ENCODE measurements at regions not wholly inside any gene's neighbourhood (a gene's known extent, or its start where the extent isn't known, plus 50 kb on each side); places are given as distances from the start of the nearest gene placed in this dataset.
A peak's percentile ranks its signal among the peaks of the same experiment; 100 is the strongest.
"Not testable (repeated sequence)": the region's sequence is repeated elsewhere in the genome, so short reads cannot be mapped to it uniquely, and the experiment has no call there.

DNA sequence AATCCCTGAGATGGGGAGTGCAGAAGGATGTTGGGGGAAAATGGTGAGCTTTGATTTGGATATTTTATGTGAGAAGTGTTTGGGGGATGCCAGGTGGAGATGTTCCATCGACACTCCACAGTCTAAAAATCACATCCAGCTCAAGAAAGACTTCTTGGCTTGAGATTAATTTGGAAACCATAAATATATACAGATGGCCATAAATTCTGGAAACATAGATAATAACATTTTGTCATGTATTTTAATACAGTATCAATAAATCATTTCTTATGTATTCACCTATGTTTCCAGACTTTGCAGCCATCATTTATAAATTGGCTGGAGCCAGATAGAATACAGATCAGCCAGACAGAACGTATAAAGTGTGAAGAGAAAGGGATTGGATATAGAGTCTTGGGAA lies 245.5 kb upstream of the DDHD1 start:
- no peak for DNase-seq (ENCODE audit: low read depth)

DNA sequence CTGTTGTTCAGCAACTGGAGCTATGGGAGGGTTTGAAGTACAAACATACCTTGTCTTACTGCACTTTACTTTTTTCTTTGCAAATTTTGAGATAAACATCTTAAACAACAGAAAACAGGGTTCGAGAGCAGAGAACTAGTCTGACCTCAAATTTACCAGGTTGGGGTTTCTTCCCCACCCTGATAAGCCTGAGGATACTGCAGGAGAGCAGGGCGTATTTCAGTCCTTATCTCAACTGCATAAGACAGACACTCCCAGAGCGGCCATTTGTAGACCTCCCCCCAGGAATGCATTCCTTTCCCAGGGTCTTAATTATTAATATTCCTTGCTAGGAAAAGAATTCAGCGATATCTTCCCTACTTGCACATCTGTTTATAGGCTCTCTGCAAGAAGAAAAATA lies 242.1 kb upstream of the DDHD1 start:
- DNase-seq (ENCODE audit: low read depth), result not testable (repeated sequence)

DNA sequence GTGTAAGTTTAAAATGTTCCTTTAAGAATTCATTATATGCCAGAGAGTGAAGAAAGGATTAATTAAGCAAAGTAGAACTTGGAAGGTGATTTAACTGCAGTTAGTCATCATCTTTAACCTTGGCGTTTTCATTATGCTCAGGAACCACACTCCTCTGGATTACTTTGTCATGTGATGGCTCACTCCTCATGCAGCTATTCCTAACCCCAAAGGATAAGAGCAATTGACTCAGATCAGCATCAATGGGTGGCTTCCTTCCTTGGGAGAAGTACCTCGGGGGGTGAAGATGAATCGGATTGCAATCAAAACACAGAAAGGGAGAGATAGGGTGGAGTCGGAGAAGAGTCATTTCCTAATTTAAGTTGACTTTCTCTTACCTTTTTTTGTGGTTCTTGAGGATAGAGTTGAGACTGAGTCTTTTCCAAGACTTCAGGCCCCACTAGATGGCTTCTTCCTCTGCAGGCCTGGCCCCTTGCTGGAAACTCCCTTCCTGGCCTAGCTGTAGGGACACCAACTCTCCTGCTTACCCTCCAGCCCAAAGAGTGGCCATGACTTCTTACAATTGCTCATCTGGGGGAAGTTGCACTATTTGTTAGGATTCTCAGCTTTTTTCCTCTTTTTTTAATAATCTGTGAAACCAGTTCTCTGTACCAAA lies 238.6 kb upstream of the DDHD1 start:
- peak; percentile 87 for DNase-seq (ENCODE audit: low read depth)

DNA sequence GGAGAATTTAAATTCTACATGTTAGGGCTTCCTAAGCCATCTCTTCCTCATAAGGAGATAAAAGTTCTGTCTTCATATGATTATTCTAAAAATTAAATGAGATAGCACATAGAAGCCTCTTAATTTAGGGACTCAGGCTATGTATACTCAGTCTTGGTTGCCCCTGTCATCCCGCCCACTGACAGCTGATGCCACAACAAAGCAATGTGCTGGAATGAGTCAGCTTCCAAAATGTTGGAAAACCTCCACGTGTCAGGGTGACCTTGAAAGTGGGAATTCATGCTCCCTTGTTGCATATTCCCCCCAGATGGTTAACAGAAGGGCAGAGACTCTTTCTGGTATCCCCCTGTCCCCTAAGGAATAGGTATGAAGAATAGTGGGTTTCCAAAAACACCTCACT lies 238.0 kb upstream of the DDHD1 start:
- peak; percentile 66 for DNase-seq (ENCODE audit: low read depth)

DNA sequence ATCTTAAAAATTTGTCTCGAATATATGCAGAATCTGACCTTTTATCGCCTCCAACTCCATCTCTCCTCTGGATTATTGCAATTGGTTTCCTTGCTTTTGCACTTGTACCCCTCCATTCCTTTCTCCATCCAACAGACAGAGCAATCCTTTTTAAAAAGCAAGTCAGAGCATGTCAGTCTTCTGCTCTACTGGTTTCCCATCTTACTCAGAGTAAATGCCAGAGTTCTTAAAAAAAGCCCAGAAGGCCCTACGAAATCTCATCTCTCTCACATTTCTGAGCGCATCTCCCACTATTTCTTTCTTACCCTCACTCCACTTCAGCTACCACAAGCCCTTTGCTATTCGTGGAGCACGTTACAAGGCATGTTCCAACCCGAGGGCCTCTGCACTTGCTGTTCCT lies 236.9 kb upstream of the DDHD1 start:
- DNase-seq (ENCODE audit: low read depth), result no peak

DNA sequence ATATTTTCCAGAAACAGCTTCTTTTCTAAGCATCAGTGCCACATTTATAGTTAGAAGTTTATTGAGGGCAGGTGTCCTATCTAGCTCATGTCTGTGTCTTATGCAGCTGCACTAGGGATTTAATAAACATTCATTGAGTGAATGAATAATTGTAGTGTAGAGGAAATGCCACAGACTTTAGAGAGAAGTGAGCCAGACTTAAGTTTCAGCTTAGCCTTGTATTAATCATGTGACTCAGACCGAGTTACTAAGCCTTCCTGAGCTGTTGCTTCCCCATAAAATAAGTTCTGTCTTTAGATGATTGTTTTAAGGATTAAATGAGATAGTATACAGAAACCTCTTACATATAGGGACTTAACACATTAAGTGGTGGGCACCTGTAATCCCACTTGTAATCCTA lies 236.1 kb upstream of the DDHD1 start:
- DNase-seq (ENCODE audit: low read depth), result peak; percentile 53

DNA sequence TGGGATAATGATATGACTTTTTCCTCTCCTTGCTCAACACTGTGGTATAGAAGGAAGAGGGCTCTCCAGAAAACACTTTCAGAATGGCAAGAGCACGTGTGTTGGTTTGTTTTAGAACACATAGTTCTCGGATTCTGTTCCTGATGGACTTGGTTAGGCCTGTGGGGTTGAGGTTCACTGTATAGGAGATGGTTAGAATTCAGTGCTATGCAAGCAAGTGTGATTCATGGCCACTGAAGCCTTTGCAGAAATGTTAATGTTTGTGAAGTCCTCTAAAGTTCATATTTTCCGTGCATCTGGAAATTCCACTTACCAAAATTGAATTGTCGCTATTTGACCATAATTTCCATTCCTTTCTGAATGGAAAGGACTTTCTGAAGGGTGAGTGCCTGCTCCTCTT lies 233.2 kb upstream of the DDHD1 start:
- DNase-seq (ENCODE audit: low read depth), result no peak

DNA sequence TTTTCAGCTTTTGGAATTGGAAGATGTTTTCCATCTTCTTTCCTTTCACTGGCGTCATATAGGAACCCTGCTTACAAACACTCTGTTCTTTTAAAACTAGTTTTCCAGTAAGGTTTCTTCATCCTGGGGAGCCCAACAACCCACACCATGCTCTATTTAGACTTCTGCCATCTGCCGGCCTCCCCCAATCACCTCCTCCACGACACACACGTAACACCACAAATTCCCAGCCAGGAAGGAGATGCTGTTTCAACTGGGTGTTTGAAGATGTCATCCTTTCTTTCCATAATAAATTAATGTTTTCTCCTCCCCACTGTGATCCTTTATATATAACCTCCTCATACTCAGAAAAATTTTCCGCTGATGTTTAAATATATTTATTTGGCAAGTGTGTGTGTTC lies 231.4 kb upstream of the DDHD1 start:
- no peak for DNase-seq (ENCODE audit: low read depth)

DNA sequence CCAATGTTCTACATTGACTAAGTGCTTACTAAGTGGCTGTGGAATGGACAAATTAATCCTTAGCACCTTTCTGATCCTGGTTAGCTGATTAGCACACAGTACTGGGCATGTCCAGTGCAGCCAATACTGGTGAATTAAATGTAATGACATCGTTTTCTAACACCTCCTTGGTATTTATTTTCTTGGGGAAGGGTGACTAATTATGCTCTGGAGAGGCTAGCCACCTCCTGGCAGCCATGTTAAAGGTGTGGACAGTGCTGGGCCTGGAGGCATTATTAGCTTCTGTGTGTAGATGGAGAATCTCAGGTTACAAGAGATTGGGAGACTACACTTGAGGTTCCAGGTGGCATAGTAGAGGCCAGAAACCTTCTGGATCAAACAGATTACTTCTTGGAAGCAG lies 230.9 kb upstream of the DDHD1 start:
- no peak for DNase-seq (ENCODE audit: low read depth)

DNA sequence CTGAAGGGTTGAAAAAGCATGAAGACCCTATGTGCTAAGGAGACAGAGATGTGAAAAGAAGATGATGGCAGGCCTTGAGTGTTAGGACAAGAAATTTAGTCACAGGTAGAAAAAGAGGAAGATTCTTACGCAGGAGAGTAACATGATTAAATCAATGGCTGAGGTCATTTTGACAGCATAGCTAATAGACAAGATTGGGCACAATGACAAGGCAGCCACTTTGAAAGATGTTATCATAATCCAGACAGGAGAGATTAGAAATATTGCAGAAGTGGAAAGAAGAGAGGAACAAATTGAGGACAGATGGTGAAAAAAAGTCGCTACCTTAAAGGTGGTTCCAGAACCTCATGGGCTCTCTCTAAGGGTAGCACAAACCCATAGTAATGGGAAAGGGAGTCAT lies 228.8 kb upstream of the DDHD1 start:
- no peak for DNase-seq (ENCODE audit: low read depth)

DNA sequence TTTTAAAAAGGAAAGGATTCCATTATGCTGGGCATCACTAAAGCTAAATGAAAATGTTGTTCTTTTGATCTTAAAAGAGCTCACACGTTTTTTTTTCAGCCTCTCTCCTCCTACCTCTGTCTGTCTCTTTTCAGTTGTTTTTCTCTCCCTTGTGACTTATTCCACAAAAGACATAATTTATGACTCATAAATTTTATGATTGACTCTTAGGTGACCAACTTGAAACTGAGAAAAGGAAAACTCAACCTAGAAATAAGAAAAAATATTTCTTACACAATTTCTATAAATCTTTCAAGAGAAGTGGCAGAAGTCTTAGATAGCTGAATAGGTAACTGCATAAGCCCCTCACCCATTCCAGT lies 227.7 kb upstream of the DDHD1 start:
- no peak for DNase-seq (ENCODE audit: low read depth)

DNA sequence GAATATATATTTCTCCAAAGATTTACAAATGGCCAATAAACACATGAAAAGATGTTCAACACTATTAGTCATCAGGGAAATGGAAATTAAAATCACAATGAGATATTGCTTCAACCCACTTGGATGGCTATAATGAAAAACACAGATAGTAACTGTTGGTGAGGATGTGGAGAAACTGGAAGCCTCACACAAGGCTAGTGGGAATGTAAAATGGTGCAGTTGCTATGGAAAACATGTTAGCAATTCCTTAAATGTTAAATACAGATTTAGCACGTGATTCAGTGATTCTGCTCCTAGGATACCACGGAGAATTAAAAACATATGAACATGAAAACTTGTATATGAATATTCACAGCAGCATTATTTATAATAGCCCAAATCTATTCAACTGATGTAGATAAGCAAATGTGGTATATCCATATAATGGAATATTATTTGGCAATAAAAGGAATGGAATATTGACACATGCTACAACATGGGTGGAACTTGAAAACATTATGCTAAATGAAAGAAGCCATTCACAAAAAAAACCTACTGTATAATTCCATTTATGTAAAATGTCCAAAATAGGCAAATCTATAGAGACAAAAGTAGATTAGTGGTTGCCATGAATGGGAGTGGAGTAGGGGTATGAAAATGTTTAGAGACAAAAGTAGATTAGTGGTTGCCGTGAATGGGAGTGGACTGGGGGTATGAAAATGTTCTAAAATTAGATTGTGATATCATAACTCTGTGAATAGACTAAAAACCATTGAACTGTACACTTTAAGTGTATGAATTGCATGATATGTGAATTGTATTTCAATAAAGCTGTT lies 227.1 kb upstream of the DDHD1 start:
- DNase-seq (ENCODE audit: low read depth), result no peak

DNA sequence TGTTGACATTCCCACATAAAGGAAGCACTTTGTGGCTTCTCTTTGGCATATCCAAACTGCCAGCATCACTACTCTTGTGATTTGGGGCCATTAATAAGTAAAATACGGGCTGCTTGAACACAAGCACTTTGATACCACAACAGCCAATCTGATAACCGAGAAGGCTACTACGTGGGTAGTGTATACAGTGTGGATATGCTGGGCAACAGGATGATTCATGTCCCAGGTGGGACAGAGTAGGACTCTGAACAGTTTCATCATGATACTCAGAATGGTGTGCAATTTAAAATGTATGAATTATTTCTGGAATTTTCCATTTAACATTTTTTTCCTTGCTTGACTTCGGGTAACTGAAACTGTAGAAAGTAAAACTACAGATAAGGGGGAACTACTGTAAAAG lies 225.0 kb upstream of the DDHD1 start:
- DNase-seq (ENCODE audit: low read depth), result peak; percentile 29

DNA sequence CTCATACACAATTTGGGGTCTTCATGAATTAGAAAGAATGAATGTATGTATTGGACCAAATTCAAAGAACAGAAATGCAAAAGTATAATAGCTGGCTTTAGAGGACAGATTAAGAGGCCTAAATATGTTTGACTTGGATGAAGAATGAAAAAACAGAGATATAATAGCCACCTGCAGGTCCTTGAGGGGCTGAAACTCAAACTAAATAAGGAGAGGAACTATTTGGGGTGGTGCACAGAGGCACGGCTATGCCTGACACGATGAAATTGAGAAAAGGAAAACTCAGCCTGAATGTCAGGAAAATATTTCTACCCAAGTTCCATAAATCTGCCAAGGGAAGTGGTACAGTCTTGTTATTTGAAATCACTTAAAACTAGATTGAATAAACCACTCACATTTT lies 222.9 kb upstream of the DDHD1 start:
- no peak for DNase-seq (ENCODE audit: low read depth)

DNA sequence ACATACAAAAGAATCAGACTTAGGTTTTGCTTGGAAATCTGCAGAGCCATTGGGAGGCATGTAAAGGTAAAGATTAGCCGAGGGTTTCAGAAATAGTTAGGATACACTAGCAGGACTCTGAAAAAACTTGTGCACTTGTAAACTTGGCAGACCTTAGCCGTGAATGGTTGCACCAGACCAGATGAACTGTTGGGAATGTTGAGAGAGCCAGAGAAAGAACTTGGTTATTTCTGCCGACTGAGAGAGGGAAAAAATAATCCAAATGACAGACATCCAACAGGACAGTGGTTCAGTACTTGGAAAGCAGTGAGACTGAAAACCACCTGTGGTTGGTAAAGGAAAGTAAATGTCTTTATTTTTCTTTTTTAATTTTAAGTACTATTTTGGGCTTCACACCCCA lies 222.5 kb upstream of the DDHD1 start:
- DNase-seq (ENCODE audit: low read depth), result no peak

DNA sequence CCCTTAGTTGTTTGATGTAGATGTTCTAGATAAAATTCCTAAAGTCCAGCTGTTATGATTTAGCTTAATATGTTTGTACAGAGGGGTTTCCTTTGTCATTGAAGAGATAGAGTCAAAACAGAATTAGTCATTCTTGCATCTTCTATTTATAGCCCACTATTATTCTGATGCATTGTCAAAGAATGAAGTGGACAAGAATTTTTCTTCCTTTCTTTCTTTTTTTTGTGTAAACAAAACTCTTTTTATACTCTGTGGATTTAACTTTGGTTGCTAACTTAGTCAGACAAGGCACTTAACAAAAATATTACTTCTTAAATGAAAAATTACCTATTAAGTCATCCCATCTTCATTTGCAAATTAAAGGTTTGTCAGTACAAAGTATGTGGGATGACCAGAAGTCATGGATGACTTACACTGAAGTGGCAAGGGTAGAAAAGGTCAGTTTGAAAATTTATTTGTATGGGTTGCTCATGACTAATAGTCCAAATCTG lies 215.6 kb upstream of the DDHD1 start:
- DNase-seq (ENCODE audit: low read depth), result peak; percentile 73

DNA sequence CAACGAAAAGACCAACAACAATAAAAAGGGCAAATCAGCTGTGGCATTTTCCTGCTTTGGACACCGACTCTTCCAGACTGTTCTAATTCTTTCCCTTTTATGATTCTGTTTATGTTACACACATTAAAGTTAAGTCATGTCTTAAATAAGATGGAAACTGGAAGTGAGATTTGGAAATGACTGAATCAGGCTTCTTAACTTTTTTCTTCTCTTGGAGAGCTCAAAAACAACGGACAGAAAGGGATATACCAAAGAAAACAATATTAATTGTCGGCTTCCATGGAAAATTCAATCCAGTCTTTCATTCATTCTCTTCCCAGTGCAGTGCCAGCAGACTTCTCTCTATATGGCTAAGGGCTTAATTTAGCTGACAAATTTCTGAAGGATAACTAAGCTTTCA lies 214.9 kb upstream of the DDHD1 start:
- peak; percentile 27 for DNase-seq (ENCODE audit: low read depth)

DNA sequence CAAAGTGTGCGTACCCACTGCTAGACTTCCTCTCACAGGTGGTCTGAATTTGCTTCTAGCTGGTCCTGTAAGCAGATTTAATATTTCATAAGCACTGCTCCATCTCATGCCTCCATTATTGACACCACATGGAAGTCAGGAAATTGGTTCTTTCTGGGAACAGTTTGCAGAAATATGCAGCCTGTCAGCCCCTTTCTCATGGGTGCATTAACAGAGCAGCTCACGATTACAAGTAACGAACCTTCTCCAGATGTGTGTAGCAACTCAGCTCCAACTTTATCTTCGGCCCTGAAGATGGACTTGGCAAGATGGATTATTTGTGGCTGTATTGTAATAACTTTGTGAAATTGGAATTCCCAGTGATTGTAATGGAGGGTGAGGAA lies 214.5 kb upstream of the DDHD1 start:
- DNase-seq (ENCODE audit: low read depth), result peak; percentile 71

DNA sequence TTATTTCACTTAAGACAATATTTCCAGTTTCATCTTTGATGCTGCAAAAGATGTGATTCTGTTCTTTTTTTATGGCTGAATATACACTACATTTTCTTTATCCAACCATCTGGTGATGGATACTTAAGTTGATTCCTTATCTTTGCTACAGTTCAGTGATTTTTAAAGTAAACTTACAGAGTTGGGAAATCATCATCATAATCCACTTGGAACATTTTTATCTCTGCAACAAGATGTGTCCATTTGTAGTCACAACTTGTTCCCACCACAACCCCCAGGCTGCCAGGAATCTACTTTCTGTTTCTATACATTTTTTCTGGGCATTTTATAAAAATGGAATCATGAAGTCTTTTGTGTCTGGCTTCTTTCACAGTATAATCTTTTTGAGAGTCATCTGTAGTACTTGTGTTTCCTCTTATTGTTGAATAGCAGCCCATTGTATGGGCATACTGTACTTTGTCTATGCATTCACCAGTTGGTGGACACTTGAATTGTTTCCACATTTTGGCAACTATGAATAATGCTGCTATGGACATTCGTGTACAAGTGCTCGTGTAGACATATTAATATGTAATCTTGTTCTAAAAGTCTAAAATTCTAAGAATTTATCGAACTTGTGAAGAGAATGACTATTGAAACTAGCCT lies 212.5 kb upstream of the DDHD1 start:
- peak; percentile 90 for DNase-seq (ENCODE audit: low read depth)

DNA sequence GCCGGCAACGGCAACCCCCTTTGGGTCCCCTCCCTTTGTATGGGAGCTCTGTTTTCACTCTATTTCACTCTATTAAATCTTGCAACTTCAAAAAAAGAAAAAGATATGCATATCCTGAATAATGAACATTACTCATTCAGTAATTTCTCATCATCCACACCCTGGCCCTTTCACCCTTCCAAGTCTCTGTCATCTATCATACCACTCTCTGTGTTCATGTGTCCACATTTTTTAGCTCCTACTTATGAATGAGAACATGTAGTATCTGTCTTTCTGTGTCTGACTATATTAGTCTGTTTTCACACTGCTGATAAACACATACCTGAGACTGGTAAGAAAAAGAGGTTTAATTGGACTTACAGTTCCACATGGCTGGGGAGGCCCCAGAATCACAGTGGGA lies 209.8 kb upstream of the DDHD1 start:
- DNase-seq (ENCODE audit: low read depth), result peak; percentile 34

DNA sequence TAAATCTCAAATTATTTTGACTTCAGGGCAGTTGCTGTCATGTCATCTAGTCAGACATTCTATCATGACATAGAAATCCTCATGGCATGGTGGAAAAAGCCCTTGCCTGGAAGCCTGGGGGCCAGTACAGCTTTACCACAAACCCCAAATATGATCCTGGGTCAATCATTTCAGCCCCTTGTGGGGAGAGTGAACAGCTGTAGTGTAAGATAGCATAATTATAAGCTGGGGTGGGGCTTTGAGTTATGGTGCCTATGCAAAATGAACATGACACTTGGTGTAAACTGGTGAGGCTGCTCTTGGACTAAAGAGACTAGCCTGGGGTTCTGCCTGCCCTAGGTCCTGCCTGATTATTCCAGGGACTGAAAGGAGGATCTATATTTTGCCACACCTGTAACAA lies 207.7 kb upstream of the DDHD1 start:
- DNase-seq (ENCODE audit: low read depth), result no peak

DNA sequence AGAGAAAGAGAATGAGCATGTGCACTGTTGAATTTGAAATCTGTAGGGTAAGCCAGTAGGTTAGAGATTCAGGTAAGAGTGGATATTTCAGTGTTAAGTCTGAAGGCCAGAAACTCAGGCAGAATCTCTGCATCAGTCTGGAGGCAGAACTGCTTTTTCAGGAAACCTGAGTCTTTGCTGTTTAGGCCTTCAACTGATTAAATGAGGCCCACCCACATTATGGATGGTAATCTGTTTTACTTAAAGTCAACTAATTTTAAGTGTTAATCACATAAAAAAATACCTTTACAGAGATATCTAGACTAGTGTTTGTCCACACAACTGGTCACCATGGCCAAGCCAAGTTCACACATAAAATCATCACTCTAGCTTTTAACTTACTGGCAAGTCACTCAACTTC lies 205.0 kb upstream of the DDHD1 start:
- no peak for DNase-seq (ENCODE audit: low read depth)

DNA sequence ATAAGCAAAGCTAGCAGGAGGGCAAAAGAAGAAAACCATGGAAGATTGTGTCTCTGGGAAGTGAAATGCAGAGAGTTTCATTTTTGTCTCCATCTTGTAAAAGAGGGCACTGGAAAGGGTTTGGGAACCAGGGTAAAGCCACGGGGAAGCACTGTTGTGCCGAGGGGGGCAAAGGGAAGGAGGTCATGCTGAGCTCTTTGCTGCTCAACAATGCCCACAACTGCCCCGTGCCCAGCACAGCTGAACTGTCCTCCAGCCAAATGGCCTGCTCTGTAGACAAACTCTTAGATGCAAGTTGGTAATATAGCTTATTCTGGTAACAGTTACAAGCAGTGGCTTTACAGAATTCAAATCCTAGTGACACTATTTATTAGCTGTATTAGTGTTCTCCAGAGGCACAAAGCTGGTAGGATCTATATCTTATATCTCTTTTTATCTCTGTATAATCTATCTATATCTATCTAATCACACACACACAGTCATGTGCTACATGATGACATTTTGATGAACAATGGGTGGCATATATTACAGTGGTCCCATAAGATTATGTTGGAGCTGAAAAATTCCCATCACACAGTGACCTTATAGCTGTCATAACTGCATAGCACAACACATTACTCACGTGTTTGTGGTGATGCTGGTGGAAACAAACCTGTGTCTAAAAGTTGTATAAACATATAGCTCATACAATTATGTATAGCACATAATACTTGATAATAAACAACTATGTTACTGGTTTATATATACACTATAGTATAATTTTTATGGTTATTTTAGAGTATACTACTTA lies 203.4 kb upstream of the DDHD1 start:
- no peak for DNase-seq (ENCODE audit: low read depth)
